Prostate gland (tissue), 2 donors: ENCODE measurements at regions not wholly inside any gene's neighbourhood (a gene's known extent, or its start where the extent isn't known, plus 50 kb on each side); places are given as distances from the start of the nearest gene placed in this dataset.

Experiments
- CTCF ChIP-seq, 4 experiments: fragments of 200-600 bp in 2 of 4; fragments of 450-650 bp in 2 of 4; sonication (generic) in 2 of 4; IDR thresholded peaks; 1 replicate in 3 of 4; 2 replicates in 1 of 4; pipeline ENCODE4 v1.5.1; 2016 to 2019; ENCODE audit warnings: antibody characterized with exemption in 4 of 4, mild to moderate bottlenecking in 2 of 4, moderate library complexity in 2 of 4
- POLR2A ChIP-seq: fragments of 450-650 bp; IDR thresholded peaks from one replicate; pipeline ENCODE4 v1.6.1; 2016; ENCODE audit warnings: antibody characterized with exemption, mild to moderate bottlenecking

DNA sequence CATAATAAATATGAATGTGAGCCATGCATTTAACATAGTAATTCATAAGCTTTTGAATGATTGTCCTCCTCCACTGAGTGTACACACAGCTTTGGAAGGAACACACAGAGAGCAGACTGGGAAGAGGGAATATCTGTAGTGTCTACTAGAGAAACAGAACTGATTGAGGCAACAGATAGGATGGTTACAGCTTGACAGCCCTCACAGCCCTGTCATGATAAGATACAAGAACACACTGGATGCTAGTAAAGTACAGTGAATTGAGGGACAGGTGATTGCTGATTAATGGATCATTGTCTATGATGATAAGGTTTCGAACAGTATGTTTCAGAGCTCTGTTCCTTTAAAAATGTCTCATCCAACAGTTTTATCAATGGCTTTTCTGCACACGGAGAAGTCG lies 383.4 kb upstream of the GBE1 start:
- no peak for TF ChIP-seq CTCF (IDR thresholded peaks at IDR 0.05)
- no peak for TF ChIP-seq POLR2A
